NCI-H1436 (cell line): ENCODE measurements at regions not wholly inside any gene's neighbourhood (a gene's known extent, or its start where the extent isn't known, plus 50 kb on each side); places are given as distances from the start of the nearest gene placed in this dataset.

ENCODE experiments used
- DNase-seq: peaks from one replicate; lab custom pipeline; 2025; lab: John Stamatoyannopoulos, UW

GRCh38 chr6:167567142-167568033 lies 242.5 kb downstream of the TTLL2 start:
- no peak for DNase-seq

- DNase-seq, result no peak
These were observed 243.6 kb downstream of the TTLL2 start for GRCh38 chr6:167568407-167569024.

GRCh38 chr6:167569041-167569805 lies 244.3 kb downstream of the TTLL2 start:
- no peak for DNase-seq

- no peak for DNase-seq
These were observed 245.0 kb downstream of the TTLL2 start for GRCh38 chr6:167569879-167570278.

- no peak for DNase-seq
These were observed 245.8 kb downstream of the TTLL2 start for GRCh38 chr6:167570460-167571400.

- DNase-seq, result no peak
These were observed 246.7 kb downstream of the TTLL2 start for GRCh38 chr6:167571550-167571949.

GRCh38 chr6:167572106-167572505 lies 247.2 kb downstream of the TTLL2 start:
- no peak for DNase-seq

GRCh38 chr6:167572841-167573271 lies 248.0 kb downstream of the TTLL2 start:
- no peak for DNase-seq

GRCh38 chr6:167573461-167574215 lies 248.8 kb downstream of the TTLL2 start:
- no peak for DNase-seq

- DNase-seq, result no peak
These were observed 249.7 kb downstream of the TTLL2 start for GRCh38 chr6:167574431-167575151.

GRCh38 chr6:167575158-167575696 lies 250.3 kb downstream of the TTLL2 start:
- DNase-seq, result no peak

GRCh38 chr6:167576050-167576741 lies 250.5 kb upstream of the AFDN start:
- DNase-seq, result no peak

GRCh38 chr6:167576828-167577503 lies 249.7 kb upstream of the AFDN start:
- no peak for DNase-seq

GRCh38 chr6:167577891-167578361 lies 248.8 kb upstream of the AFDN start:
- DNase-seq, result no peak

- DNase-seq, result no peak
These were observed 248.3 kb upstream of the AFDN start for GRCh38 chr6:167578371-167578901.

- no peak for DNase-seq
These were observed 246.7 kb upstream of the AFDN start for GRCh38 chr6:167579806-167580618.

- DNase-seq, result peak; percentile 74
These were observed 246.1 kb upstream of the AFDN start for GRCh38 chr6:167580619-167580911.

GRCh38 chr6:167581637-167582036 lies 245.1 kb upstream of the AFDN start:
- no peak for DNase-seq
